HG03354 (cell line): ENCODE measurements at regions not wholly inside any gene's neighbourhood (a gene's known extent, or its start where the extent isn't known, plus 50 kb on each side); places are given as distances from the start of the nearest gene placed in this dataset.

ENCODE experiments used
- ATAC-seq: cut with Tn5 transposase; IDR thresholded peaks from one replicate; pipeline ENCODE4 v1.9.1; 2021; ENCODE audit warnings: mild to moderate bottlenecking; ENCODE audit not compliant: unreplicated experiment, poor library complexity, severe bottlenecking

- ATAC-seq: no peak
Measured at GRCh38 chr2:138170485-138170884, 206.2 kb downstream of the HNMT start.

- no peak for ATAC-seq
Measured at GRCh38 chr2:138171244-138171643, 207.0 kb downstream of the HNMT start.

GRCh38 chr2:138175066-138175465 is 210.8 kb downstream of the HNMT start:
- ATAC-seq: no peak

- ATAC-seq: no peak
Measured at GRCh38 chr2:138176862-138177439, 212.7 kb downstream of the HNMT start.

- no peak for ATAC-seq
Measured at GRCh38 chr2:138177693-138178092, 213.4 kb downstream of the HNMT start.

GRCh38 chr2:138180692-138181386 is 216.6 kb downstream of the HNMT start:
- no peak for ATAC-seq

GRCh38 chr2:138182250-138182936 is 218.1 kb downstream of the HNMT start:
- no peak for ATAC-seq

GRCh38 chr2:138182937-138183312 is 218.7 kb downstream of the HNMT start:
- ATAC-seq: no peak

GRCh38 chr2:138183705-138184104 is 219.4 kb downstream of the HNMT start:
- no peak for ATAC-seq

GRCh38 chr2:138184428-138184827 is 220.2 kb downstream of the HNMT start:
- no peak for ATAC-seq

- ATAC-seq: no peak
Measured at GRCh38 chr2:138185827-138186226, 221.6 kb downstream of the HNMT start.

GRCh38 chr2:138187221-138187620 is 222.9 kb downstream of the HNMT start:
- ATAC-seq: no peak

- ATAC-seq: no peak
Measured at GRCh38 chr2:138190999-138191398, 226.7 kb downstream of the HNMT start.

- no peak for ATAC-seq
Measured at GRCh38 chr2:138193416-138194213, 229.3 kb downstream of the HNMT start.

- ATAC-seq: no peak
Measured at GRCh38 chr2:138201286-138201685, 237.0 kb downstream of the HNMT start.

GRCh38 chr2:138202762-138203161 is 238.5 kb downstream of the HNMT start:
- ATAC-seq: no peak

GRCh38 chr2:138205281-138205680 is 241.0 kb downstream of the HNMT start:
- ATAC-seq: no peak

GRCh38 chr2:138207074-138207930 is 243.0 kb downstream of the HNMT start:
- no peak for ATAC-seq

- no peak for ATAC-seq
Measured at GRCh38 chr2:138209009-138209408, 244.7 kb downstream of the HNMT start.

GRCh38 chr2:138210487-138210886 is 246.2 kb downstream of the HNMT start:
- no peak for ATAC-seq
